Thymus (tissue), 11 donors: ENCODE measurements at regions not wholly inside any gene's neighbourhood (a gene's known extent, or its start where the extent isn't known, plus 50 kb on each side); places are given as distances from the start of the nearest gene placed in this dataset.

Experiments used
- DNase-seq, 9 donors: peaks; one replicate each; pipeline ENCODE4 v3.0.0-alpha.2; 2013; ENCODE audit warnings: low spot score in 9 of 9, low read depth in 6 of 9, missing footprints in 1 of 9
- H3K27ac ChIP-seq, 2 donors: one replicate each; pipeline ENCODE4 v1.5.1; 2013; ENCODE audit warnings: control low read depth in 1 of 2, low read depth in 1 of 2, low read length in 1 of 2, mild to moderate bottlenecking in 1 of 2, moderate library complexity in 1 of 2
- H3K27me3 ChIP-seq, 2 donors: one replicate each; pipeline ENCODE4 v1.5.1; 2013; ENCODE audit warnings: low read length in 1 of 2; ENCODE audit not compliant: control insufficient read depth in 2 of 2, insufficient read depth in 1 of 2
- H3K36me3 ChIP-seq, 2 donors: one replicate each; pipeline ENCODE4 v1.5.1; 2013; ENCODE audit warnings: low read length in 1 of 2, mild to moderate bottlenecking in 1 of 2, moderate library complexity in 1 of 2; ENCODE audit not compliant: control insufficient read depth in 2 of 2, insufficient read depth in 2 of 2
- H3K4me1 ChIP-seq, 2 donors: one replicate each; pipeline ENCODE4 v1.5.1; 2013; ENCODE audit warnings: low read length in 2 of 2; ENCODE audit not compliant: control insufficient read depth in 2 of 2, insufficient read depth in 2 of 2
- H3K4me3 ChIP-seq, 2 donors: one replicate each; pipeline ENCODE4 v1.5.1; 2013; ENCODE audit warnings: low read length in 2 of 2, control low read depth in 1 of 2, mild to moderate bottlenecking in 1 of 2
- H3K9me3 ChIP-seq, 2 donors: one replicate each; pipeline ENCODE4 v1.5.1; 2013; ENCODE audit warnings: low read length in 1 of 2, mild to moderate bottlenecking in 1 of 2; ENCODE audit not compliant: control insufficient read depth in 2 of 2, insufficient read depth in 1 of 2
- WGBS: extraction: QIAGEN DNeasy Blood & Tissue Kit; methylation state at CpG from one replicate; pipeline ENCODE4 v1.1.7; 2013; 5-methylcytosine and 5-hydroxymethylcytosine counted together
- donor health status: healthy.

DNA sequence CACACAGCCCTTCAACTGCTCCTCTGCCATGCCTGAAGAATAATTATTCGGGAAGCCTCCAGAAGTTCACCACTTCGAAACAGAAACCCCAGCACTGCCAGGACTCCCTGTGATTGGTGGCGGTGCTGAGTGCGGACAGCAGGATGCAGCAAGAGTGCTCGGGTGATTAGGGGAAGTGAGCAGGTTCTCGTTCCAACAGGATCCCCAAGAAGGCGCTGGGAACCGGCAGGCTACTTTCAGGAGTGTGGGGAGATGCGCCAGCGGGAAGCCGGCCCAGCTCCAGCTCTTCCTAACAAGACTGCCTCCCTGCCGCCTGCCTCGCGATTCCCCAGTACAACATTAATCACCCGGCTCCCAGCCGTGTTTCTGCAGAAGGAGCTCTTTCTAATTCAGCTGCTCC lies 630.2 kb downstream of the BRD1 start:
- Histone ChIP-seq H3K27ac (no peak overlapping the region), H3K4me3 (no peak overlapping the region), H3K4me1 (no peaks in the 10 kb centered on the region), H3K9me3 (no peaks in the 10 kb centered on the region), H3K36me3 (no peaks in the 10 kb centered on the region), H3K27me3 (peaks cover 0 to 16% of the 10 kb centered on the region in 2 donors)
- DNase-seq, result no peak
- WGBS, result 13% methylated on average over 16 of the region's 16 CpGs

DNA sequence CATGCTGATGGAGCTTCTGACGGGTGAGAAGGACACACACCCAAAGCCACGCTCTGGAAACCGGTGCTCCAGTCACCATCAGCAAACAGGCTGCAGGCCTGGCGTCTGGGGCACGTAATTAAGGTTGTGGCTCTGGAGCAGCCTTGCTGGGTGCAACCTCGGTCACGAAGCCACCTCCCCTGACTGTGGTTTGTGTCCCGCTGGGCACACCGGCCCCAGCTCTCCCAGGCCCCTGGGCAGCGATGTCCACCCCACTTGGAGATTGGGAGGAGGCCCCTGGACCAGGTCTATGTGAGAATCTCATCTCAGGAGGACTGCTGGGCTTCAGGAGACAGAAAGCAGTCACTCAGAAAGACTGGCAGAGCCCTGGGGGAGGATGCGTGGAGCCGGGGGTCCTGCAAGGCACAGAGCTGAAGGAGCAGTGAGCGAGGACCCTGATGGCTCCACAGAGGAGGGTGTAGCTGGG lies 631.6 kb downstream of the BRD1 start:
- no peak overlapping the region for H3K27ac ChIP-seq
- no peaks in the 10 kb centered on the region for H3K4me1 ChIP-seq
- peaks cover 0 to 16% of the 10 kb centered on the region in 2 donors for H3K27me3 ChIP-seq
- WGBS, result 89% methylated on average over 13 of the region's 13 CpGs
- DNase-seq, result no peak
- H3K9me3 ChIP-seq, result no peaks in the 10 kb centered on the region
- H3K4me3 ChIP-seq, result no peak overlapping the region
- no peaks in the 10 kb centered on the region for H3K36me3 ChIP-seq

- no peak overlapping the region for H3K4me3 ChIP-seq
- H3K4me1 ChIP-seq, result no peaks in the 10 kb centered on the region
- 92% methylated on average over 14 of the region's 14 CpGs for WGBS
- H3K9me3 ChIP-seq, result no peaks in the 10 kb centered on the region
- H3K27me3 ChIP-seq, result peaks cover 0 to 16% of the 10 kb centered on the region in 2 donors
- H3K27ac ChIP-seq, result no peak overlapping the region
- DNase-seq, result no peak
- H3K36me3 ChIP-seq, result no peaks in the 10 kb centered on the region
Measured at GRCh38 chr22:49195636-49196035, 632.0 kb downstream of the BRD1 start.

DNA sequence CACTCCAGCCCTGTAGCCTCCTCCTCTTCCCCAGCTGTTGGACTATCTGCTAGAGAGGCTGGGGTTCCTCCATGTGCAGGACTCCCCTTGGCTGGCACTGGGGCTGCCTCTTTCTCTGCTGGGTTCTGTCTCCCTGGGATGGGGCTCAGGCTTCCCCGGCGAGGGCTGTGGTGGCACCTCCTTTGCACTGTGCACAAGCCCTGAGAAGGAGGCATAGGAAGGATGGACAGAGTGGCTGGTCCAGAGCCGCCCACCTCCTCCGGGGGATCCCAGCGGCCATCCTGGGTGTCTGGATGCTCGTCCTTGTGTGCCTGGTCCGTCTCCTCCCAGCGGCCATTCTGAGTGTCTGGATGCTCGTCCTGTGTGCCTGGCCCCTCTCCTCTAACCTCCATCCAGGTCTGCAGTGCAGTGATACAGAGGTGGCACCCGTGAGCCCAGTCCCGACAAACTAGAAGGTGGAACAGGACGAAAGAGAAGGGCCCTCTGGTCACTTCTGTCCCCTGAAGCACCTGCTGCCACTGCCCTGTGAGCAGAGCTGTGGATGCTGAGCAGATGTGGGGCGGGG lies 633.7 kb downstream of the BRD1 start:
- Histone ChIP-seq H3K36me3 (no peaks in the 10 kb centered on the region), H3K27ac (no peak overlapping the region), H3K9me3 (no peaks in the 10 kb centered on the region), H3K4me1 (no peaks in the 10 kb centered on the region), H3K4me3 (no peak overlapping the region), H3K27me3 (peaks cover 0 to 16% of the 10 kb centered on the region in 2 donors)
- 89% methylated on average over 13 of the region's 13 CpGs for WGBS
- no peak for DNase-seq

DNA sequence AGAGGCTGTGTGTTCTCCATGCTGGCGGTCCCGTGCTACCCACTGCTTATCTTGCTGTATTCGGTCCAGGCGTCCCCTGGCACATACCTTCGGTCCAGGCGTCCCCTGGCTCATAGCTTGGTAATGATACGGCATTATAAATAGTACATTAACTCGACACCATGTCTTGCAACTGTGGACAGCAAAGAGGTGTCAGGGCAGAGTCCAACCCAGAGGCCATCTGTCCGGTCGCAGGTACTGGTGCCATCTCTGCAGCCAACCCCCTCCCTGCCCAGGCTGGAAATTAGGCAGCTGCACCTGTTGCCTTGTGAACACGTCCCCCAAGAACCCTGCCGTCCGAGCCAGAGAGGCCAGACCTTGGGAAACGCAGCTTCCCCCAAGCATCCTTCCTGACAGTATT lies 634.3 kb downstream of the BRD1 start:
- Histone ChIP-seq H3K9me3 (no peaks in the 10 kb centered on the region), H3K36me3 (no peaks in the 10 kb centered on the region), H3K27ac (no peak overlapping the region), H3K4me1 (no peaks in the 10 kb centered on the region), H3K27me3 (peaks cover 0 to 13% of the 10 kb centered on the region in 2 donors), H3K4me3 (no peak overlapping the region)
- no peak for DNase-seq
- 92% methylated on average over 14 of the region's 14 CpGs for WGBS

- H3K27ac ChIP-seq, result no peak overlapping the region
- no peaks in the 10 kb centered on the region for H3K36me3 ChIP-seq
- H3K4me1 ChIP-seq, result no peaks in the 10 kb centered on the region
- WGBS, result 84% methylated on average over 8 of the region's 8 CpGs
- no peak for DNase-seq
- H3K4me3 ChIP-seq, result no peak overlapping the region
- H3K9me3 ChIP-seq, result no peaks in the 10 kb centered on the region
- H3K27me3 ChIP-seq, result peaks cover 0 to 8% of the 10 kb centered on the region in 2 donors
Measured at GRCh38 chr22:49192857-49193250, 634.8 kb downstream of the BRD1 start.

- H3K4me1 ChIP-seq, result no peaks in the 10 kb centered on the region
- H3K9me3 ChIP-seq, result no peaks in the 10 kb centered on the region
- no peak overlapping the region for H3K4me3 ChIP-seq
- H3K27ac ChIP-seq, result no peak overlapping the region
- H3K27me3 ChIP-seq, result peaks cover 0 to 2% of the 10 kb centered on the region in 2 donors
- 67% methylated on average over 25 of the region's 25 CpGs for WGBS
- DNase-seq, result no peak
- H3K36me3 ChIP-seq, result no peaks in the 10 kb centered on the region
Measured at GRCh38 chr22:49192180-49192856, 635.4 kb downstream of the BRD1 start.

- Histone ChIP-seq H3K4me3 (no peak overlapping the region), H3K36me3 (no peaks in the 10 kb centered on the region), H3K4me1 (no peaks in the 10 kb centered on the region), H3K27me3 (no peaks in the 10 kb centered on the region), H3K27ac (no peak overlapping the region), H3K9me3 (no peaks in the 10 kb centered on the region)
- no peak for DNase-seq
- 85% methylated on average over 16 of the region's 16 CpGs for WGBS
Measured at GRCh38 chr22:49191506-49191980, 636.1 kb downstream of the BRD1 start.

GRCh38 chr22:49190816-49191505 lies 636.7 kb downstream of the BRD1 start:
- Histone ChIP-seq H3K4me1 (no peaks in the 10 kb centered on the region), H3K9me3 (no peaks in the 10 kb centered on the region), H3K27ac (no peak overlapping the region), H3K4me3 (no peak overlapping the region), H3K27me3 (no peaks in the 10 kb centered on the region), H3K36me3 (no peaks in the 10 kb centered on the region)
- 90% methylated on average over 24 of the region's 24 CpGs for WGBS
- DNase-seq, result no peak
